HCT116 (cell line): ENCODE measurements at regions not wholly inside any gene's neighbourhood (a gene's known extent, or its start where the extent isn't known, plus 50 kb on each side); places are given as distances from the start of the nearest gene placed in this dataset.

ENCODE experiments used
- ATAC-seq: fragments of 200-7000 bp; cut with Tn5 transposase; 2 replicates; pipeline ENCODE4 v1.9.1; 2020; ENCODE audit warnings: mild to moderate bottlenecking, moderate library complexity
- BruUV-seq: library from RNA; stranded (reverse); fragments of 400-500 nt; replicated peaks from 2 replicates; lab custom pipeline; 2021; lab: Mats Ljungman, UMichigan
- CTCF ChIA-PET: fragments of 300-600 bp; sonication (Branson Sonifier 250); formaldehyde crosslinking; loops from one replicate; lab custom pipeline; 2021; ENCODE audit warnings: antibody characterized with exemption; lab: Charles Lee
- POLR2A ChIA-PET: fragments of 300-600, 350-600 bp; sonication (Branson Sonifier 250); formaldehyde crosslinking; loops from one replicate; lab custom pipeline; 2021; ENCODE audit warnings: antibody characterized with exemption; lab: Charles Lee
- RAD21 ChIA-PET, 2 experiments: fragments of 300-600 bp; sonication (Branson Sonifier 250); formaldehyde crosslinking; loops; one replicate each; lab custom pipeline; 2023; ENCODE audit warnings: low total read pairs in 2 of 2; ENCODE audit not compliant: uncharacterized antibody in 2 of 2, unreplicated experiment in 2 of 2, low non-redundant PET in 1 of 2; lab: Charles Lee
- DNase-seq: peaks from one replicate; pipeline ENCODE4 v3.0.0-alpha.2; 2010; ENCODE audit warnings: low read depth, low spot score
- H2AFZ ChIP-seq: fragments of 200-600 bp; shearing (Covaris generic), sonication (generic); 2 replicates; pipeline ENCODE4 v1.6.1; 2017; ENCODE audit warnings: low read depth, mixed run types, mixed read lengths, antibody characterized with exemption, low read length; ENCODE audit not compliant: poor library complexity, severe bottlenecking
- H3K27ac ChIP-seq: 2 replicates; pipeline ENCODE4 v1.5.1; 2012; ENCODE audit warnings: low read depth, low read length
- H3K27me3 ChIP-seq: fragments of 200-600 bp; sonication (generic); 2 replicates; pipeline ENCODE4 v1.6.1; 2016; ENCODE audit warnings: mixed run types, low read length, mixed read lengths; ENCODE audit not compliant: insufficient read depth
- H3K36me3 ChIP-seq, 2 experiments: fragments of 200-500 bp in 1 of 2; fragments of 200-600 bp in 1 of 2; sonication (Bioruptor generic) in 1 of 2; sonication (generic) in 1 of 2; 2 replicates each; pipeline versions ENCODE4 v1.5.1 to v1.6.1; 2014 to 2016; ENCODE audit warnings: low read length in 2 of 2, inconsistent platforms in 1 of 2, mixed read lengths in 1 of 2, mixed run types in 1 of 2; ENCODE audit not compliant: insufficient read depth in 2 of 2, control insufficient read depth in 1 of 2
- H3K4me1 ChIP-seq, 2 experiments: fragments of 200-600 bp in 1 of 2; sonication (generic) in 1 of 2; 2 replicates each; pipeline versions ENCODE4 v1.5.1 to v1.6.1; 2012 to 2017; ENCODE audit warnings: low read length in 2 of 2, inconsistent platforms in 1 of 2, mild to moderate bottlenecking in 1 of 2, mixed read lengths in 1 of 2, mixed run types in 1 of 2, moderate library complexity in 1 of 2; ENCODE audit not compliant: insufficient read depth in 2 of 2, control insufficient read depth in 1 of 2
- H3K4me2 ChIP-seq: fragments of 200-600 bp; sonication (generic); 2 replicates; pipeline ENCODE4 v1.6.1; 2017; ENCODE audit warnings: mixed run types, low read length, mixed read lengths
- H3K4me3 ChIP-seq, 2 experiments: fragments of 200-600 bp in 1 of 2; sonication (generic) in 1 of 2; replicated peaks in 1 of 2; 2 replicates each; pipeline ENCODE4 v1.5.1; 2011 to 2016; ENCODE audit warnings: low read length in 2 of 2, control low read depth in 1 of 2, low read depth in 1 of 2, mild to moderate bottlenecking in 1 of 2, mixed read lengths in 1 of 2, mixed run types in 1 of 2
- H3K79me2 ChIP-seq: fragments of 200-600 bp; sonication (generic); 2 replicates; pipeline ENCODE4 v1.6.1; 2017; ENCODE audit warnings: mild to moderate bottlenecking, mixed run types, low read length, moderate library complexity, mixed read lengths; ENCODE audit not compliant: insufficient read depth
- H3K9ac ChIP-seq: fragments of 200-600 bp; sonication (generic); 2 replicates; pipeline ENCODE4 v1.6.1; 2016; ENCODE audit warnings: low read length, mixed read lengths
- H3K9me2 ChIP-seq: fragments of 200-600 bp; sonication (generic), shearing (Covaris generic); 2 replicates; pipeline ENCODE4 v1.6.1; 2017; ENCODE audit warnings: mixed run types, mild to moderate bottlenecking, moderate library complexity; ENCODE audit not compliant: insufficient read depth
- H3K9me3 ChIP-seq, 2 experiments: fragments of 200-500 bp in 1 of 2; fragments of 200-600 bp in 1 of 2; sonication (Bioruptor generic) in 1 of 2; sonication (generic) in 1 of 2; 2 replicates each; pipeline ENCODE4 v1.6.1; 2014 to 2017; ENCODE audit warnings: low read length in 2 of 2, mixed read lengths in 2 of 2, inconsistent platforms in 1 of 2, low read depth in 1 of 2, mild to moderate bottlenecking in 1 of 2, mixed run types in 1 of 2, moderate library complexity in 1 of 2; ENCODE audit not compliant: control insufficient read depth in 1 of 2, insufficient read depth in 1 of 2
- H4K20me1 ChIP-seq: fragments of 200-600 bp; sonication (generic), shearing (Covaris generic); 2 replicates; pipeline ENCODE4 v1.6.1; 2017; ENCODE audit warnings: mixed run types, mild to moderate bottlenecking, moderate library complexity; ENCODE audit not compliant: insufficient read depth
- CBX3 ChIP-seq: IDR thresholded peaks from 2 replicates; pipeline ENCODE4 v1.6.1; 2012; ENCODE audit warnings: low read depth
- CEBPB ChIP-seq: IDR thresholded peaks from 2 replicates; pipeline ENCODE4 v1.6.1; 2012; ENCODE audit warnings: low read depth
- EGR1 ChIP-seq: IDR thresholded peaks from 2 replicates; pipeline ENCODE4 v1.6.1; 2012; ENCODE audit warnings: low read depth
- ELF1 ChIP-seq: IDR thresholded peaks from 2 replicates; pipeline ENCODE4 v1.6.1; 2012; ENCODE audit warnings: low read depth, borderline replicate concordance
- EZH2 ChIP-seq: fragments of 200-600 bp; sonication (generic); IDR thresholded peaks from 2 replicates; pipeline ENCODE4 v1.6.1; 2017; ENCODE audit warnings: antibody characterized with exemption, mixed run types
- EZH2phosphoT487 ChIP-seq: fragments of 200-600 bp; IDR thresholded peaks from 2 replicates; pipeline ENCODE4 v1.6.1; 2018; ENCODE audit warnings: antibody characterized with exemption, borderline replicate concordance
- FOSL1 ChIP-seq: IDR thresholded peaks from 2 replicates; pipeline ENCODE4 v1.6.1; 2012; ENCODE audit warnings: low read depth
- JUND ChIP-seq: IDR thresholded peaks from 2 replicates; pipeline ENCODE4 v1.6.1; 2012
- POLR2A ChIP-seq: IDR thresholded peaks from 2 replicates; pipeline ENCODE4 v1.7.0; 2011; ENCODE audit warnings: borderline replicate concordance; ENCODE audit not compliant: insufficient read depth, insufficient read length; ENCODE audit errors: extremely low read depth
- POLR2AphosphoS5 ChIP-seq: IDR thresholded peaks from 2 replicates; pipeline ENCODE4 v1.6.1; 2011; ENCODE audit warnings: mild to moderate bottlenecking, low read depth, low read length, moderate library complexity
- RAD21 ChIP-seq: IDR thresholded peaks from 2 replicates; pipeline ENCODE4 v1.6.1; 2012; ENCODE audit warnings: low read depth, mild to moderate bottlenecking
- REST ChIP-seq: IDR thresholded peaks from 2 replicates; pipeline ENCODE4 v1.6.1; 2012; ENCODE audit warnings: low read depth
- SIN3A ChIP-seq: IDR thresholded peaks from 2 replicates; pipeline ENCODE4 v1.6.1; 2012; ENCODE audit warnings: low read depth
- SP1 ChIP-seq: IDR thresholded peaks from 2 replicates; pipeline ENCODE4 v1.6.1; 2012; ENCODE audit warnings: low read depth
- SRF ChIP-seq: IDR thresholded peaks from 2 replicates; pipeline ENCODE4 v1.6.1; 2012; ENCODE audit warnings: low read depth
- YY1 ChIP-seq: IDR thresholded peaks from 2 replicates; pipeline ENCODE4 v1.6.1; 2011; ENCODE audit warnings: low read length, low read depth, moderate library complexity, mild to moderate bottlenecking; ENCODE audit not compliant: insufficient replicate concordance; ENCODE audit errors: extremely low read depth
- ZFX ChIP-seq: fragments of 450-650 bp; IDR thresholded peaks from 2 replicates; pipeline ENCODE4 v1.6.1; 2017
- intact Hi-C: fragments of 100-400 bp; cut with micrococcal nuclease; formaldehyde crosslinking; loops from 2 replicates; pipeline ENCODE4 v1.10.0; 2022
- TF ChIP-seq, protein P1 (sequence below): IDR thresholded peaks from 2 replicates; pipeline ENCODE4 v1.6.1; 2012
- TF ChIP-seq, protein P2 (sequence below): IDR thresholded peaks from 2 replicates; pipeline ENCODE4 v1.6.1; 2012

DNA sequence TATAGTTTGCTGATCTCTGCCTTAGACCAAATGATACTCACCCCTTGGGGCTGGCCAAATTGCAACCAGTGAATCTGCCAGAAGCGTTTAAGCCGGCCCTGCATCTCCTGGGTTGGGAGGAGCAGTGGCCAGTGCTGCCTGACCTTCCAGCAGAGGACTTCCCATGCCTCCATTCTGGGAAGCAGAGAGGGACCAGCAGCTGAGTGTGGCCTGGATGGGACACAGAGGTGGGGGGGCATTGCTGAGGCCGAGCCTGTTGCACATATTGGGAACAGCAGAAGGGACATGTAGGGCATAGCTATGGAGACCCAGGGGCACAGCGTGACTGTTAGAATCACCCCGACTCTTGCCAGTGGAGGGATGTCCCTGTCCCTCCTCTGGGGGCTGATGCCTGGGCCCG is 93.3 kb downstream of the CPZ start:
- no peak overlapping the region for H3K4me2 ChIP-seq
- no peaks in the 10 kb centered on the region for H3K79me2 ChIP-seq
- DNase-seq: no peak
- no peak overlapping the region for H2AFZ ChIP-seq
- H3K9me3 ChIP-seq: no peaks in the 10 kb centered on the region
- no peak overlapping the region for H3K27ac ChIP-seq
- BruUV-seq: no TSS peak
- ATAC-seq: no peak
- ChIA-PET RAD21 (no interaction called here), POLR2A (no interaction called here), CTCF (no interaction called here)
- H4K20me1 ChIP-seq: no peaks in the 10 kb centered on the region
- H3K27me3 ChIP-seq: peaks cover 28% of the 10 kb centered on the region; the same call in 1 of the 2 replicates
- TF ChIP-seq YY1 (no peak), EZH2phosphoT487 (no peak), RAD21 (no peak), EGR1 (no peak), POLR2A (no peak), POLR2AphosphoS5 (no peak), CBX3 (no peak), EZH2 (no peak), SP1 (no peak), SRF (no peak)
- TF ChIP-seq, protein P1, sequence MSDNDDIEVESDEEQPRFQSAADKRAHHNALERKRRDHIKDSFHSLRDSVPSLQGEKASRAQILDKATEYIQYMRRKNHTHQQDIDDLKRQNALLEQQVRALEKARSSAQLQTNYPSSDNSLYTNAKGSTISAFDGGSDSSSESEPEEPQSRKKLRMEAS: no peak
- H3K4me3 ChIP-seq: no peak overlapping the region
- no peaks in the 10 kb centered on the region for H3K36me3 ChIP-seq
- no peak overlapping the region for H3K9ac ChIP-seq
- H3K9me2 ChIP-seq: no peaks in the 10 kb centered on the region
- intact Hi-C loops: no loop called here
- peaks cover 0 to 3% of the 10 kb centered on the region in 2 experiments; a peak in 1 of 4 replicates for H3K4me1 ChIP-seq

GRCh38 chr4:8683462-8683861 is 90.9 kb downstream of the CPZ start:
- H3K9ac ChIP-seq: no peak overlapping the region
- H3K9me2 ChIP-seq: no peaks in the 10 kb centered on the region
- H3K4me1 ChIP-seq: peaks cover 0 to 3% of the 10 kb centered on the region in 2 experiments; a peak in 1 of 4 replicates
- H3K27me3 ChIP-seq: peaks cover 47% of the 10 kb centered on the region; the same call in 1 of the 2 replicates
- BruUV-seq: no TSS peak
- no peaks in the 10 kb centered on the region for H3K36me3 ChIP-seq
- H3K4me3 ChIP-seq: no peak overlapping the region
- H3K27ac ChIP-seq: no peak overlapping the region
- H3K9me3 ChIP-seq: no peaks in the 10 kb centered on the region
- intact Hi-C loops: no loop called here
- H3K79me2 ChIP-seq: no peaks in the 10 kb centered on the region
- ATAC-seq (no peak), DNase-seq (no peak)
- no peaks in the 10 kb centered on the region for H4K20me1 ChIP-seq
- ChIA-PET POLR2A (no interaction called here), RAD21 (no interaction called here), CTCF (no interaction called here)
- H2AFZ ChIP-seq: no peak overlapping the region
- H3K4me2 ChIP-seq: no peak overlapping the region
- TF ChIP-seq SP1 (no peak), REST (no peak), ELF1 (no peak), JUND (no peak), POLR2AphosphoS5 (no peak), ZFX (no peak), CBX3 (no peak), SIN3A (no peak), EGR1 (no peak), EZH2phosphoT487 (no peak), FOSL1 (no peak), CEBPB (no peak), EZH2 (no peak)
- TF ChIP-seq, protein P2, sequence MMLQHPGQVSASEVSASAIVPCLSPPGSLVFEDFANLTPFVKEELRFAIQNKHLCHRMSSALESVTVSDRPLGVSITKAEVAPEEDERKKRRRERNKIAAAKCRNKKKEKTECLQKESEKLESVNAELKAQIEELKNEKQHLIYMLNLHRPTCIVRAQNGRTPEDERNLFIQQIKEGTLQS: no peak
- TF ChIP-seq, protein P1: no peak
